Astrocyte of the cerebellum (primary cell): ENCODE measurements at regions not wholly inside any gene's neighbourhood (a gene's known extent, or its start where the extent isn't known, plus 50 kb on each side); places are given as distances from the start of the nearest gene placed in this dataset.
"Not testable (repeated sequence)": the region's sequence is repeated elsewhere in the genome, so short reads cannot be mapped to it uniquely, and the experiment has no call there.

Source experiments
- DNase-seq: peaks from one replicate; pipeline ENCODE4 v3.0.0-alpha.2; 2011; ENCODE audit warnings: low read depth
- H3K4me3 ChIP-seq: 2 replicates; pipeline ENCODE4 v1.5.1; 2011; ENCODE audit warnings: mild to moderate bottlenecking, low read depth, low read length, moderate library complexity
- CTCF ChIP-seq: IDR thresholded peaks from 2 replicates; pipeline ENCODE4 v1.5.1; 2012; ENCODE audit warnings: low read length, low read depth, moderate library complexity, mild to moderate bottlenecking; ENCODE audit errors: missing control alignments
- in situ Hi-C: cut with HindIII; loops from 2 replicates; pipeline ENCODE4 v1.10.0; 2017; ENCODE audit warnings: low sequenced_read_pairs

GRCh38 chr16:63776437-63776836 lies 1345.4 kb downstream of the CDH11 start:
- H3K4me3 ChIP-seq = no peak overlapping the region
- TF ChIP-seq CTCF = no peak
- in situ Hi-C loops = no loop called here
- no peak for DNase-seq

GRCh38 chr16:63776034-63776433 lies 1345.8 kb downstream of the CDH11 start:
- TF ChIP-seq CTCF = no peak
- no peak overlapping the region for H3K4me3 ChIP-seq
- in situ Hi-C loops = no loop called here
- no peak for DNase-seq

GRCh38 chr16:63774302-63774701 lies 1347.6 kb downstream of the CDH11 start:
- H3K4me3 ChIP-seq = no peak overlapping the region
- no peak for TF ChIP-seq CTCF
- DNase-seq = no peak
- in situ Hi-C loops = no loop called here

GRCh38 chr16:63769211-63769610 lies 1352.7 kb downstream of the CDH11 start:
- no peak for TF ChIP-seq CTCF
- no peak overlapping the region for H3K4me3 ChIP-seq
- DNase-seq = no peak
- in situ Hi-C loops = no loop called here

GRCh38 chr16:63760246-63760645 lies 1361.6 kb downstream of the CDH11 start:
- in situ Hi-C loops, H3K4me3 ChIP-seq, DNase-seq: not testable (repeated sequence)

- no peak overlapping the region for H3K4me3 ChIP-seq
- TF ChIP-seq CTCF = no peak
- in situ Hi-C loops = no loop called here
- DNase-seq = no peak
Observed at GRCh38 chr16:63752347-63752746, 1369.5 kb downstream of the CDH11 start.

GRCh38 chr16:63749276-63749675 lies 1372.6 kb downstream of the CDH11 start:
- in situ Hi-C loops = no loop called here

More at GRCh38 chr16:63749276-63749675, 1372.6 kb downstream of the CDH11 start:
- DNase-seq = no peak
- H3K4me3 ChIP-seq = no peak overlapping the region
- TF ChIP-seq CTCF = no peak
